Psoas muscle (tissue), 7 donors: ENCODE measurements at regions not wholly inside any gene's neighbourhood (a gene's known extent, or its start where the extent isn't known, plus 50 kb on each side); places are given as distances from the start of the nearest gene placed in this dataset.

Experiments used
- ATAC-seq, 4 donors: fragments of 200-7000 bp; cut with Tn5 transposase; one replicate each; pipeline ENCODE4 v1.9.1; 2020; ENCODE audit warnings: moderate library complexity in 3 of 4, mild to moderate bottlenecking in 2 of 4
- DNase-seq, 2 donors: peaks; one replicate each; pipeline ENCODE4 v3.0.0-alpha.2; 2020
- H3K27ac ChIP-seq: fragments of 200-600 bp; one replicate; pipeline ENCODE4 v1.8.0; 2022
- H3K27me3 ChIP-seq, 3 donors: fragments of 200-600 bp in 1 of 3; one replicate each; pipeline versions ENCODE4 v1.6.1 to v1.8.0; 2013 to 2022; ENCODE audit warnings: low read length in 2 of 3, mild to moderate bottlenecking in 2 of 3, moderate library complexity in 1 of 3; ENCODE audit not compliant: insufficient read depth in 3 of 3
- H3K36me3 ChIP-seq, 2 donors: fragments of 200-600 bp in 1 of 2; one replicate each; pipeline versions ENCODE4 v1.6.1 to v1.8.0; 2013 to 2022; ENCODE audit warnings: low read depth in 1 of 2, mild to moderate bottlenecking in 1 of 2, moderate library complexity in 1 of 2; ENCODE audit not compliant: insufficient read depth in 1 of 2
- H3K4me1 ChIP-seq: fragments of 200-600 bp; one replicate; pipeline ENCODE4 v1.8.0; 2022
- H3K4me3 ChIP-seq: fragments of 200-600 bp; one replicate; pipeline ENCODE4 v1.8.0; 2022; ENCODE audit warnings: mild to moderate bottlenecking
- H3K9me3 ChIP-seq: fragments of 200-600 bp; one replicate; pipeline ENCODE4 v1.8.0; 2022
- CTCF ChIP-seq: fragments of 200-600 bp; IDR thresholded peaks from one replicate; pipeline ENCODE4 v1.8.0; 2022; ENCODE audit warnings: antibody characterized with exemption
- WGBS, 3 donors: extraction: QIAGEN DNeasy Blood & Tissue Kit; methylation state at CpG; one replicate each; pipeline versions ENCODE4 v1.1.6 to v1.1.7; 2013; 5-methylcytosine and 5-hydroxymethylcytosine counted together
- intact Hi-C, 2 donors: fragments of 100-400 bp; cut with DNase I; formaldehyde crosslinking; loops; one replicate each; pipeline versions ENCODE4 v1.11.0 to v1.14.2; 2022
- donor health status: healthy with polysubstance abuse.
- donor health status: DM: no; HTN: no; CAD: no; lungs with moderate emphysema.
- donor health status: Bipolar disorder and iron deficiency.
- donor health status: healthy.
- donor health status: DM: yes; HTN: yes; CAD: no.
- donor health status: DM: no; HTN: no; CAD: no.
- donor health status: DM: yes; HTN: yes; CAD: no.

GRCh38 chr1:5684791-5685190, 307.4 kb downstream of the NPHP4 start:
- Histone ChIP-seq H3K27ac (no peak overlapping the region), H3K4me3 (no peak overlapping the region), H3K4me1 (no peaks in the 10 kb centered on the region), H3K27me3 (peaks cover 0 to 7% (median 4%) of the 10 kb centered on the region in 3 donors), H3K9me3 (no peaks in the 10 kb centered on the region), H3K36me3 (no peaks in the 10 kb centered on the region)
- no peak for TF ChIP-seq CTCF
- DNase-seq: no peak
- 67 to 75% (median 73%) methylated on average over 11 of the region's 11 CpGs for WGBS, 3 donors
- no peak for ATAC-seq
- intact Hi-C loops: no loop called here

DNA sequence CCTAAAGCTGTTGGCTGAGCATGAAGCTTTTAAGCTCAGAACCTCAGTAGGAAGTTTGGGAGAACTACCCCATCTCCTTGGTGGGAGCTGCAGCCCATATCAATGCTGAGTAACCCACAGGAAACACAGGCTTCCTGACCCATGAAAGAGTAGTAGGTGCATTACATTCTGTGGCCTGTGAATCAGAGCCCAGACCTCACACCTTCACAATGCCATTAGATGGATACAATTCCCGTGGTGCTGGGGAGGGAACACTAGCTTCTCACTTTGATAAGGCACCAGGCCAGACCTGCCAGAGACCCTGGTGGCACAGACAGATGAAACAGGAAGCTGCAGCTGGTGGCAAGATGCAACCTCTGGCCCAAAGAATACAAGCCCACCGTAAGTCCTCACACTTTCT, 308.8 kb downstream of the NPHP4 start:
- no peak for TF ChIP-seq CTCF
- no peaks in the 10 kb centered on the region for H3K9me3 ChIP-seq
- ATAC-seq: no peak

GRCh38 chr1:5682626-5683225, 309.5 kb downstream of the NPHP4 start:
- Histone ChIP-seq H3K9me3 (no peaks in the 10 kb centered on the region), H3K36me3 (no peaks in the 10 kb centered on the region), H3K4me1 (no peaks in the 10 kb centered on the region), H3K27me3 (peaks cover 0 to 7% (median 4%) of the 10 kb centered on the region in 3 donors), H3K4me3 (no peak overlapping the region), H3K27ac (no peak overlapping the region)
- intact Hi-C loops: no loop called here
- DNase-seq: no peak
- no peak for TF ChIP-seq CTCF
- no peak for ATAC-seq
- WGBS, 3 donors: 33 to 41% (median 34%) methylated on average over 16 of the region's 16 CpGs

More for the DNA sequence above, 308.8 kb downstream of the NPHP4 start:
- intact Hi-C loops: no loop called here
- H3K36me3 ChIP-seq: no peaks in the 10 kb centered on the region
- no peak for DNase-seq
- no peak overlapping the region for H3K4me3 ChIP-seq
- no peak overlapping the region for H3K27ac ChIP-seq
- no peaks in the 10 kb centered on the region for H3K4me1 ChIP-seq
- H3K27me3 ChIP-seq: peaks cover 0 to 7% (median 4%) of the 10 kb centered on the region in 3 donors
- 71 to 77% (median 73%) methylated on average over 2 of the region's 2 CpGs for WGBS, 3 donors

DNA sequence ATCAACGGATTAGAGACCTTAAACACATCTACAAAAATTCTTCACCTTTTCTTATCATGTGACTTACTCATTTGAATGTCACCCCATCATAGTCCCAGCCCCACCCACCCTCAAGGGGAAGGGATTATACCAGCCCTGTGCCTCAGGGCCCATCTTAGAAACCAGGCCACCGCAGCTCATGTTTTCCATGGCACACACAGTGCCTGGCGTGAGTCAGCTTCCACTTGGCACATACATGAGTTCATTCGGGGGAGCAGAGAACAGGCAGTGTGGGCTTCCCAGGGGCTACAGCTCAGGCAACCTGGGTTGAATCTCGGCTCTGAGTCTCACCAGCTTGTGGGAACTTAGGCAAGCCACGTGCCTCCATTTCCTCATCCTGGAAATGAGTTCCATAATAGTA, 310.6 kb downstream of the NPHP4 start:
- Histone ChIP-seq H3K9me3 (no peaks in the 10 kb centered on the region), H3K4me1 (no peaks in the 10 kb centered on the region), H3K27ac (no peak overlapping the region), H3K27me3 (peaks cover 0 to 7% (median 4%) of the 10 kb centered on the region in 3 donors), H3K36me3 (no peaks in the 10 kb centered on the region), H3K4me3 (no peak overlapping the region)
- intact Hi-C loops: no loop called here
- no peak for TF ChIP-seq CTCF
- 43 to 57% (median 55%) methylated on average over 6 of the region's 6 CpGs for WGBS, 3 donors
- DNase-seq: no peak
- ATAC-seq: no peak

DNA sequence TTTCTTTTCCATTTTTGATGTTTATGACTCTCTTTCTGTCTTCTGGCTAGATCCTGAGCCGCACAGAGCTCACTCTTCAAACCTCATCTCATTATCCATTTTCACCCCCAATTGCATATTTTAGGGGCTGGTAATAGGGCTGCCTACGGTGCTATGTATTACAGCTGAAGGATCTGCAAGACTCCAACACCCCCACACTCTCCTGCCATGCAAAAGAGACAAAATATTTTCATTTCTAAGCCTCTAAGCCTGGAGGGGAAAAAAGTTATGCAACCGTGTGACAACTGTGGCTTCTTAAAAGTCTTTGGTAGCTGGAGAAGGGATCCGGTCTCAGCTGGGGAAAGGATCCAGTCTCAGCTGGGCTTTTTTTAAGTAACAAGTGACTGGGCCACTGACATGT, 311.6 kb downstream of the NPHP4 start:
- H3K9me3 ChIP-seq: no peaks in the 10 kb centered on the region
- WGBS, 3 donors: 67 to 79% (median 74%) methylated on average over 4 of the region's 4 CpGs
- H3K4me1 ChIP-seq: no peaks in the 10 kb centered on the region
- peaks cover 0 to 7% (median 4%) of the 10 kb centered on the region in 3 donors for H3K27me3 ChIP-seq
- no peaks in the 10 kb centered on the region for H3K36me3 ChIP-seq
- H3K4me3 ChIP-seq: no peak overlapping the region
- H3K27ac ChIP-seq: no peak overlapping the region
- no peak for TF ChIP-seq CTCF
- no peak for DNase-seq
- no peak for ATAC-seq
- intact Hi-C loops: no loop called here
